ENCODE measurements at regions not wholly inside any gene's neighbourhood (a gene's known extent, or its start where the extent isn't known, plus 50 kb on each side); places are given as distances from the start of the nearest gene placed in this dataset.
A peak's percentile ranks its signal among the peaks of the same experiment; 100 is the strongest.
"Not testable (repeated sequence)": the region's sequence is repeated elsewhere in the genome, so short reads cannot be mapped to it uniquely, and the experiment has no call there.

DNA sequence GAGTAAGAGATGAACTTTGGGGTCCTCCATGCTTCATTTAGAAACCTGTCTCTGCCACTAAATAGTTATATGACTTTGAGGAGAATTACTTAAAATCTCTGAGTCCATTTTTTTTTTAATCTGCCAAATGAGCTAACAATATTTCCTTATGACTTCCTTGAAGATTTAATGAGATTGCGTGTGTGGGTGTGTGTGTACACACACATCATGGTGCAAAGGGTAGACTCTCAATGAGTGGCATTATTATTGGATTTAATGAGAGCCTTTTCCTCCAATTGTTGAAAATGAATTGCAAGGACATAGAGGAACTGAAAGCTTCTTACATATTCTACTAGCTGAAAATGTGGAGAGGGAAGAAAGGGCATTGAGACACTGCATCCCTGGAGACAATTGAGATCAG, 573.5 kb upstream of the LUZP2 start:
- in situ Hi-C loops (cut with MboI): no loop called here
- Histone ChIP-seq H3K9me2 (ENCODE audit: insufficient read depth) (no peaks in the 10 kb centered on the region), H3K4me2 (ENCODE audit: unreplicated experiment) (no peak overlapping the region), H3K27me3 (replicated peaks; ENCODE audit: insufficient read depth) (no peaks in the 10 kb centered on the region), H3K9me3 (ENCODE audit: low read depth) (no peaks in the 10 kb centered on the region), H3K4me3 (no peak overlapping the region), H3F3A (ENCODE audit: insufficient read depth) (no peaks in the 10 kb centered on the region), H3K27ac (no peak overlapping the region), H3K9ac (no peak overlapping the region), H2AFZ (no peak overlapping the region), H3K4me1 (ENCODE audit: insufficient read depth) (peaks cover 6% of the 10 kb centered on the region; the same call in 1 of the 2 replicates), H3K36me3 (ENCODE audit: low read depth) (no peaks in the 10 kb centered on the region), H4K20me1 (ENCODE audit: insufficient read depth) (no peaks in the 10 kb centered on the region), H3K79me2 (ENCODE audit: insufficient read depth) (no peaks in the 10 kb centered on the region)
- TF ChIP-seq EZH2 (IDR thresholded peaks at IDR 0.05; ENCODE audit: insufficient read depth, poor library complexity, severe bottlenecking) (no peak), EZH2phosphoT487 (IDR thresholded peaks at IDR 0.05; ENCODE audit: insufficient read depth, low read depth) (no peak)
- WGBS, 2 experiments (ENCODE audit: low coverage in 1 of 2, low lambda C conversion rate in 2 of 2, missing lambda C conversion rate in 2 of 2): 90 to 92% methylated on average over 1 of the region's 1 CpG
- DNase-seq: no peak

DNA sequence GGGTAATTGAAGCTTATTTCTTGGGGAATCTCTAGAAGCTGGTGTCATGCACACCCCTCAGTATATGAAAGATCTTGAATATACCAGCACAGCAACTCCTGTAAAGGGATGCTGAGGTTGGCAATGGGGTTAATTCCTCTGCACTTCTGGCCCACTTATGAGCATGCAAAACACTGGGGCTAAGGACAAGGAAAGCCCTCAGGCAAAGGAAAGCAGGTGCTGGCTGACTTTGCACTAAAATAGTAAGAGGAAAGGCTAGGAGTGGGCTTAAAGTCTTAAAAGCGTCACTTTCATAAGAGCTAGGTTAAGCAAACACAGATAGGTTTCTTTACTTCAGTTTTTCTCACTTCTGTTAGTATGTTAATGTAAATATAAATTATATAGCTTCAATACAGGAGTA, 572.6 kb upstream of the LUZP2 start:
- Histone ChIP-seq H3K9ac (no peak overlapping the region), H2AFZ (no peak overlapping the region), H3K79me2 (ENCODE audit: insufficient read depth) (no peaks in the 10 kb centered on the region), H3K27me3 (replicated peaks; ENCODE audit: insufficient read depth) (no peaks in the 10 kb centered on the region), H3K9me3 (ENCODE audit: low read depth) (no peaks in the 10 kb centered on the region), H3K9me2 (ENCODE audit: insufficient read depth) (no peaks in the 10 kb centered on the region), H3F3A (ENCODE audit: insufficient read depth) (no peaks in the 10 kb centered on the region), H3K36me3 (ENCODE audit: low read depth) (no peaks in the 10 kb centered on the region), H4K20me1 (ENCODE audit: insufficient read depth) (no peaks in the 10 kb centered on the region), H3K4me1 (ENCODE audit: insufficient read depth) (peaks cover 5% of the 10 kb centered on the region; the same call in 1 of the 2 replicates), H3K4me2 (ENCODE audit: unreplicated experiment) (no peak overlapping the region), H3K27ac (no peak overlapping the region), H3K4me3 (no peak overlapping the region)
- 76 to 86% methylated on average over 1 of the region's 1 CpG for WGBS, 2 experiments (ENCODE audit: low coverage in 1 of 2, low lambda C conversion rate in 2 of 2, missing lambda C conversion rate in 2 of 2)
- TF ChIP-seq EZH2phosphoT487 (IDR thresholded peaks at IDR 0.05; ENCODE audit: insufficient read depth, low read depth): no peak
- TF ChIP-seq EZH2 (IDR thresholded peaks at IDR 0.05; ENCODE audit: insufficient read depth, poor library complexity, severe bottlenecking): no peak
- no peak for DNase-seq
- in situ Hi-C loops (cut with MboI): no loop called here

DNA sequence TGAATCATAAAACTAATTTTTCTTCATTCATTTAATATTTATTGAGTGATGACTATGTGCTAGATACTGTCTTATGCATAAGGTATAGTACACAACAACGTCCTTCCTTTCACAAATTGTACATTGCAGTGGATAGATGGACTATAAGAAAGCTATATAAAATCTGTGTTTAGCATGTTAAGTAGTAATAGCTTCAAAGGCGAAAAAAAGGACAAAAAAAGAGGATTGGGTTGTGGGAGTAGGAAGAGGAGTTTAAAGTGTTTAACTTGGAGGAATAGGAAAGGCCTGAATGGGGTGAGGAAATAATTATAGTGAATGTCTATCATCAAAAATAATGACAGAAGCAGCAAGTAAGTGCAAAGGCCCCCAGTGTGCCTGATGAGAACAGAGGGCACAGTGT, 565.4 kb upstream of the LUZP2 start:
- Histone ChIP-seq H4K20me1 (ENCODE audit: insufficient read depth) (no peaks in the 10 kb centered on the region), H3K9me2 (ENCODE audit: insufficient read depth) (no peaks in the 10 kb centered on the region), H3K9ac (no peak overlapping the region), H2AFZ (no peak overlapping the region), H3K79me2 (ENCODE audit: insufficient read depth) (no peaks in the 10 kb centered on the region), H3K27ac (no peak overlapping the region), H3K4me2 (ENCODE audit: unreplicated experiment) (no peak overlapping the region), H3K36me3 (ENCODE audit: low read depth) (no peaks in the 10 kb centered on the region), H3F3A (ENCODE audit: insufficient read depth) (0 out of 2 replicates have a peak, but pooled peaks cover 8% of the 10 kb centered on the region), H3K9me3 (ENCODE audit: low read depth) (no peaks in the 10 kb centered on the region), H3K27me3 (replicated peaks; ENCODE audit: insufficient read depth) (no peaks in the 10 kb centered on the region), H3K4me3 (no peak overlapping the region), H3K4me1 (ENCODE audit: insufficient read depth) (peaks cover 10% of the 10 kb centered on the region; the same call in 1 of the 2 replicates)
- in situ Hi-C loops (cut with MboI): no loop called here
- TF ChIP-seq EZH2 (IDR thresholded peaks at IDR 0.05; ENCODE audit: insufficient read depth, poor library complexity, severe bottlenecking) (no peak), EZH2phosphoT487 (IDR thresholded peaks at IDR 0.05; ENCODE audit: insufficient read depth, low read depth) (no peak)
- DNase-seq: no peak
- 53 to 57% methylated on average over 2 of the region's 2 CpGs for WGBS, 2 experiments (ENCODE audit: low coverage in 1 of 2, low lambda C conversion rate in 2 of 2, missing lambda C conversion rate in 2 of 2)

DNA sequence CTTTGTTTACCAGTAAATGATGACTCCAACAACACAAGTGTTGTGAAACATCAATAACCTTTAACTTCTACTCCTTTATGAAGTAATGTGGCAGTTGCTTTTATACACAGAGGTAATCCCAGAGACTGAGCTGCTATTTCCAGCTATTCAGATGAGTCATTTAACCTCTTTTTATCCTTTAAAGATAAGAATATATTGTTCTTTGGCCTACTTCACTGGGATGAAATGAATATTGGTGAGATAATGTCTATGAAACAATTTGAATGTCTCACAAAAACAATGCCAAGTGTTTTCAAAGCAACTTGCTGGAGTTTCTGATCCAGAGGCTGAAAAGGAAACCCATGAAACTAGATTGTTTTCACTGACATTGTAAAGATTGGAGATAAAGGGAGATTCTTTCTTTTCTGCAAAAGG, 564.4 kb upstream of the LUZP2 start:
- in situ Hi-C loops (cut with MboI): no loop called here
- Histone ChIP-seq H3K36me3 (ENCODE audit: low read depth) (no peaks in the 10 kb centered on the region), H3K4me1 (ENCODE audit: insufficient read depth) (peaks cover 10% of the 10 kb centered on the region; the same call in 1 of the 2 replicates), H3K27ac (no peak overlapping the region), H3K79me2 (ENCODE audit: insufficient read depth) (no peaks in the 10 kb centered on the region), H3F3A (ENCODE audit: insufficient read depth) (0 out of 2 replicates have a peak, but pooled peaks cover 8% of the 10 kb centered on the region), H3K9ac (no peak overlapping the region), H3K27me3 (replicated peaks; ENCODE audit: insufficient read depth) (no peaks in the 10 kb centered on the region), H4K20me1 (ENCODE audit: insufficient read depth) (no peaks in the 10 kb centered on the region), H2AFZ (no peak overlapping the region), H3K9me3 (ENCODE audit: low read depth) (no peaks in the 10 kb centered on the region), H3K9me2 (ENCODE audit: insufficient read depth) (no peaks in the 10 kb centered on the region), H3K4me3 (no peak overlapping the region), H3K4me2 (ENCODE audit: unreplicated experiment) (no peak overlapping the region)
- peak; percentile 44 for DNase-seq
- TF ChIP-seq EZH2phosphoT487 (IDR thresholded peaks at IDR 0.05; ENCODE audit: insufficient read depth, low read depth): no peak
- TF ChIP-seq EZH2 (IDR thresholded peaks at IDR 0.05; ENCODE audit: insufficient read depth, poor library complexity, severe bottlenecking): no peak

DNA sequence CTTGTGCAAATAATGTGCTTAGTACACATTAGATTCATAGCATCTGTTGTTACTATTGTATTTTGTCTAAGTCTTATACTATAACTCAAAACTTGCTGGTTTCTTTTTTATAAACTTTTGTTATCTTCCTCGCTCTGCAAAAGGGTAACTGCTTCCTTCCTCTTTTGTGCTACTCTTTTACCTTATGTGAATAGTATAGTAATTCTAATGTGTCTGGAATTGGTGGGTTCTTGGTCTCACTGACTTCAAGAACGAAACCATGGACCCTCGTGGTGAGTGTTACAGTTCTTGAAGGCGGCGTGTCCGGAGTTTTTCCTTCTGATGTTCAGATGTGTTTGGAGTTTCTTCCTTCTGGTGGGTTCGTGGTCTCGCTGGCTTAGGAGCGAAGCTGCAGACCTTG, 563.1 kb upstream of the LUZP2 start:
- WGBS, 2 experiments (ENCODE audit: low coverage in 1 of 2, low lambda C conversion rate in 2 of 2, missing lambda C conversion rate in 2 of 2): 77 to 89% methylated on average over 8 to 9 of the region's 9 CpGs
- Histone ChIP-seq H3K9ac (no peak overlapping the region), H3F3A (ENCODE audit: insufficient read depth) (0 out of 2 replicates have a peak, but pooled peaks cover 8% of the 10 kb centered on the region), H3K4me2 (ENCODE audit: unreplicated experiment) (no peak overlapping the region), H3K9me2 (ENCODE audit: insufficient read depth) (no peaks in the 10 kb centered on the region), H3K36me3 (ENCODE audit: low read depth) (no peaks in the 10 kb centered on the region), H3K27ac (no peak overlapping the region), H2AFZ (no peak overlapping the region), H3K27me3 (replicated peaks; ENCODE audit: insufficient read depth) (no peaks in the 10 kb centered on the region), H3K4me3 (no peak overlapping the region), H3K4me1 (ENCODE audit: insufficient read depth) (peaks cover 10% of the 10 kb centered on the region; the same call in 1 of the 2 replicates), H4K20me1 (ENCODE audit: insufficient read depth) (no peaks in the 10 kb centered on the region), H3K9me3 (ENCODE audit: low read depth) (no peaks in the 10 kb centered on the region), H3K79me2 (ENCODE audit: insufficient read depth) (no peaks in the 10 kb centered on the region)
- in situ Hi-C loops (cut with MboI): no loop called here
- DNase-seq: no peak
- TF ChIP-seq EZH2 (IDR thresholded peaks at IDR 0.05; ENCODE audit: insufficient read depth, poor library complexity, severe bottlenecking) (no peak), EZH2phosphoT487 (IDR thresholded peaks at IDR 0.05; ENCODE audit: insufficient read depth, low read depth) (no peak)

DNA sequence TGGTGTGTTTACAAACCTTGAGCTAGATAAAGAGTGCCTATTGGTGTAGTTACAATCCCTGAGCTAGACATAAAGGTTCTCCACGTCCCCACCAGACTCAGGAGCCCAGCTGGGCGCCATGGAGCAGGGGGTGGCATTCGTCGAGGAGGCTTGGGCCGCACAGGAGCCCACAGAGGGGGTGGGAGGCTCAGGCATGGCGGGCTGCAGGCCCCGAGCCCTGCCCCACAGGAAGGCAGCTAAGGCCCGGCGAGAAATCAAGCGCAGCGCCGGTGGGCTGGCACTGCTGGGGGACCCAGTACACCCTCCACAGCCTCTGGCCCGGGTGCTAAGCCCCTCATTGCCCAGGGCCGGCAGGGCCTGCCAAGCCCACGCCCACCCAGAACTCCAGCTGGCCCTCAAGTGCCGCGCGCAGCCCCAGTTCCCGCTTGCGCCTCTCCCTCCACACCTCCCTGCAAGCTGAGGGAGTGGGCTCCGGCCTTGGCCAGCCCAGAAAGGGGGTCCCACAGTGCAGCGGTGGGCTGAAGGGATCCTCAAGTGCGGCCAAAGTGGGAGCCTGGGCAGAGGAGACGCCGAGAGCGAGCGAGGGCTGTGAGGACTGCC, 562.1 kb upstream of the LUZP2 start:
- H3K79me2 ChIP-seq (ENCODE audit: insufficient read depth); H3K9me3 ChIP-seq (ENCODE audit: low read depth); H2AFZ ChIP-seq; H3F3A ChIP-seq (ENCODE audit: insufficient read depth); H3K4me3 ChIP-seq; in situ Hi-C loops (cut with MboI); H3K27ac ChIP-seq; H3K27me3 ChIP-seq (replicated peaks; ENCODE audit: insufficient read depth); H3K36me3 ChIP-seq (ENCODE audit: low read depth); DNase-seq; H3K4me1 ChIP-seq (ENCODE audit: insufficient read depth); H3K4me2 ChIP-seq (ENCODE audit: unreplicated experiment); H3K9me2 ChIP-seq (ENCODE audit: insufficient read depth); H3K9ac ChIP-seq; H4K20me1 ChIP-seq (ENCODE audit: insufficient read depth): not testable (repeated sequence)
- 76 to 78% methylated on average over 19 to 27 of the region's 27 CpGs for WGBS, 2 experiments (ENCODE audit: low coverage in 1 of 2, low lambda C conversion rate in 2 of 2, missing lambda C conversion rate in 2 of 2)

Measured in GM23248 (cell line).